AG04449 (cell line): ENCODE measurements at regions not wholly inside any gene's neighbourhood (a gene's known extent, or its start where the extent isn't known, plus 50 kb on each side); places are given as distances from the start of the nearest gene placed in this dataset.

Experiments used
- CTCF ChIA-PET: fragments of 350-600 bp; formaldehyde crosslinking; extraction: SDS; loops from one replicate; lab custom pipeline; 2021; ENCODE audit warnings: antibody characterized with exemption; lab: Yijun Ruan, JAX
- POLR2A ChIA-PET: fragments of 400-600, 350-600 bp; formaldehyde crosslinking; extraction: SDS; loops from one replicate; lab custom pipeline; 2020; ENCODE audit warnings: antibody characterized with exemption, inconsistent platforms; lab: Yijun Ruan, JAX
- DNase-seq: peaks from one replicate; pipeline ENCODE4 v3.0.0-alpha.2; 2010; ENCODE audit warnings: low read depth, low spot score
- H3K4me3 ChIP-seq: 2 replicates; pipeline ENCODE4 v1.5.1; 2011; ENCODE audit warnings: low read depth, mild to moderate bottlenecking, control low read depth, low read length
- CTCF ChIP-seq: IDR thresholded peaks from one replicate; pipeline ENCODE4 v1.5.1; 2011; ENCODE audit warnings: mild to moderate bottlenecking, moderate library complexity, low read length, control low read depth, inconsistent platforms; ENCODE audit not compliant: insufficient read depth; ENCODE audit errors: missing control alignments

GRCh38 chr14:84006643-84007155 lies 1523.2 kb upstream of the FLRT2 start:
- no peak overlapping the region for H3K4me3 ChIP-seq
- no peak for DNase-seq
- CTCF ChIA-PET, result no interaction called here
- no peak for TF ChIP-seq CTCF
- POLR2A ChIA-PET, result no interaction called here

- POLR2A ChIA-PET, result no interaction called here
- no peak for TF ChIP-seq CTCF
- no peak overlapping the region for H3K4me3 ChIP-seq
- CTCF ChIA-PET, result no interaction called here
- no peak for DNase-seq
Observed at GRCh38 chr14:84013424-84013823, 1516.5 kb upstream of the FLRT2 start.

- CTCF ChIA-PET, result no interaction called here
- no peak for DNase-seq
- no peak overlapping the region for H3K4me3 ChIP-seq
- TF ChIP-seq CTCF, result no peak
- POLR2A ChIA-PET, result no interaction called here
Observed at GRCh38 chr14:84017495-84017894, 1512.4 kb upstream of the FLRT2 start.

GRCh38 chr14:84021433-84021832 lies 1508.5 kb upstream of the FLRT2 start:
- no peak for TF ChIP-seq CTCF
- no peak for DNase-seq
- CTCF ChIA-PET, result no interaction called here
- no peak overlapping the region for H3K4me3 ChIP-seq
- POLR2A ChIA-PET, result no interaction called here

GRCh38 chr14:84024231-84024820 lies 1505.6 kb upstream of the FLRT2 start:
- ChIA-PET CTCF (no interaction called here), POLR2A (no interaction called here)
- DNase-seq, result no peak
- H3K4me3 ChIP-seq, result no peak overlapping the region
- TF ChIP-seq CTCF, result no peak

- ChIA-PET POLR2A (no interaction called here), CTCF (no interaction called here)
- TF ChIP-seq CTCF, result no peak
- no peak for DNase-seq
- H3K4me3 ChIP-seq, result no peak overlapping the region
Observed at GRCh38 chr14:84025106-84026012, 1504.6 kb upstream of the FLRT2 start.
